ENCODE measurements at regions not wholly inside any gene's neighbourhood (a gene's known extent, or its start where the extent isn't known, plus 50 kb on each side); places are given as distances from the start of the nearest gene placed in this dataset.

GRCh38 chr13:34230271-34230670 is 412.3 kb downstream of the RFC3 start:
- no peak for TF ChIP-seq CTCF (IDR thresholded peaks at IDR 0.05)
- TF ChIP-seq EZH2 (IDR thresholded peaks at IDR 0.05; ENCODE audit: borderline replicate concordance, insufficient read depth, low read depth, low read length, poor library complexity, severe bottlenecking), result no peak
